ENCODE measurements at regions not wholly inside any gene's neighbourhood (a gene's known extent, or its start where the extent isn't known, plus 50 kb on each side); places are given as distances from the start of the nearest gene placed in this dataset.

- Histone ChIP-seq H3K9me3 (no peaks in the 10 kb centered on the region), H3K4me1 (no peaks in the 10 kb centered on the region), H3K27me3 (no peaks in the 10 kb centered on the region), H3K27ac (no peak overlapping the region), H3K36me3 (no peaks in the 10 kb centered on the region), H3K4me3 (no peak overlapping the region)
- no peak for ATAC-seq
- TF ChIP-seq POLR2AphosphoS5 (IDR thresholded peaks at IDR 0.05) (no peak), POLR2A (IDR thresholded peaks at IDR 0.05) (no peak), EP300 (IDR thresholded peaks at IDR 0.05) (no peak)
- TF ChIP-seq, protein P1, sequence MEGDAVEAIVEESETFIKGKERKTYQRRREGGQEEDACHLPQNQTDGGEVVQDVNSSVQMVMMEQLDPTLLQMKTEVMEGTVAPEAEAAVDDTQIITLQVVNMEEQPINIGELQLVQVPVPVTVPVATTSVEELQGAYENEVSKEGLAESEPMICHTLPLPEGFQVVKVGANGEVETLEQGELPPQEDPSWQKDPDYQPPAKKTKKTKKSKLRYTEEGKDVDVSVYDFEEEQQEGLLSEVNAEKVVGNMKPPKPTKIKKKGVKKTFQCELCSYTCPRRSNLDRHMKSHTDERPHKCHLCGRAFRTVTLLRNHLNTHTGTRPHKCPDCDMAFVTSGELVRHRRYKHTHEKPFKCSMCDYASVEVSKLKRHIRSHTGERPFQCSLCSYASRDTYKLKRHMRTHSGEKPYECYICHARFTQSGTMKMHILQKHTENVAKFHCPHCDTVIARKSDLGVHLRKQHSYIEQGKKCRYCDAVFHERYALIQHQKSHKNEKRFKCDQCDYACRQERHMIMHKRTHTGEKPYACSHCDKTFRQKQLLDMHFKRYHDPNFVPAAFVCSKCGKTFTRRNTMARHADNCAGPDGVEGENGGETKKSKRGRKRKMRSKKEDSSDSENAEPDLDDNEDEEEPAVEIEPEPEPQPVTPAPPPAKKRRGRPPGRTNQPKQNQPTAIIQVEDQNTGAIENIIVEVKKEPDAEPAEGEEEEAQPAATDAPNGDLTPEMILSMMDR (IDR thresholded peaks at IDR 0.05), result no peak
- WGBS, 2 donors (ENCODE audit: low coverage in 1 of 2), result 90 to 97% methylated on average over 3 of the region's 3 CpGs
Observed at GRCh38 chr1:70877343-70877742, 170.3 kb downstream of the PTGER3 start.

- no peak for ATAC-seq
- Histone ChIP-seq H3K4me1 (no peaks in the 10 kb centered on the region), H3K27me3 (no peaks in the 10 kb centered on the region), H3K4me3 (no peak overlapping the region), H3K27ac (no peak overlapping the region), H3K9me3 (no peaks in the 10 kb centered on the region), H3K36me3 (no peaks in the 10 kb centered on the region)
- TF ChIP-seq, protein P1 (IDR thresholded peaks at IDR 0.05), result no peak
- TF ChIP-seq POLR2A (IDR thresholded peaks at IDR 0.05) (no peak), POLR2AphosphoS5 (IDR thresholded peaks at IDR 0.05) (no peak), EP300 (IDR thresholded peaks at IDR 0.05) (no peak)
- WGBS, 2 donors (ENCODE audit: low coverage in 1 of 2), result 12 to 51% methylated on average over 3 of the region's 3 CpGs
Observed at GRCh38 chr1:70887936-70888335, 159.7 kb downstream of the PTGER3 start.

DNA sequence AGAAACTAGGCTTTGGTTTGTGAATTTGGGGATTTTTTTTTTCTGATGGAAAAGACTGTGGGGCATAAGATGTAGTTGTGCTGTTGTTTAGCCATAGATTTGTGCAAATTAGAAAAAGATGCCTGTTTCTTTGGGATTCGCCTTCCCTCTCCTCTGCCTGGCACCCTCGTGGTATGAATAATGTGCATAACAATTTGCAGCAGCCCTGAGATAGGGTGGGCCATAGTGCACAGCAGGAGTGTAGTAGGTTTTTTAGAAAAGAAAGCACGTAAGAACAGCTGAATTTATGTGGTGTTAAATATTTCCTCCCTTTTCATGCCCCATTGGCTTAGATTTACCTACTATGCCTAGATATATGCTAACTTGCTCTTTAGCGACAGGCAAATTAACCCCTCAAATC, 158.9 kb downstream of the PTGER3 start:
- Histone ChIP-seq H3K4me3 (no peak overlapping the region), H3K36me3 (no peaks in the 10 kb centered on the region), H3K27me3 (no peaks in the 10 kb centered on the region), H3K27ac (no peak overlapping the region), H3K9me3 (no peaks in the 10 kb centered on the region), H3K4me1 (no peaks in the 10 kb centered on the region)
- 83 to 87% methylated on average over 4 of the region's 4 CpGs for WGBS, 2 donors (ENCODE audit: low coverage in 1 of 2)
- no peak for ATAC-seq
- TF ChIP-seq, protein P1 (IDR thresholded peaks at IDR 0.05), result no peak
- TF ChIP-seq EP300 (IDR thresholded peaks at IDR 0.05) (no peak), POLR2AphosphoS5 (IDR thresholded peaks at IDR 0.05) (no peak), POLR2A (IDR thresholded peaks at IDR 0.05) (no peak)

- Histone ChIP-seq H3K4me3 (no peak overlapping the region), H3K4me1 (no peaks in the 10 kb centered on the region), H3K27ac (no peak overlapping the region), H3K36me3 (no peaks in the 10 kb centered on the region), H3K27me3 (no peaks in the 10 kb centered on the region), H3K9me3 (no peaks in the 10 kb centered on the region)
- WGBS, 2 donors (ENCODE audit: low coverage in 1 of 2), result 58 to 65% methylated on average over 2 of the region's 2 CpGs
- TF ChIP-seq POLR2AphosphoS5 (IDR thresholded peaks at IDR 0.05) (no peak), EP300 (IDR thresholded peaks at IDR 0.05) (no peak), POLR2A (IDR thresholded peaks at IDR 0.05) (no peak)
- TF ChIP-seq, protein P1 (IDR thresholded peaks at IDR 0.05), result no peak
- ATAC-seq, result no peak
Observed at GRCh38 chr1:70890408-70890807, 157.2 kb downstream of the PTGER3 start.

GRCh38 chr1:70891051-70891843, 156.4 kb downstream of the PTGER3 start:
- Histone ChIP-seq H3K27ac (no peak overlapping the region), H3K4me3 (no peak overlapping the region), H3K9me3 (no peaks in the 10 kb centered on the region), H3K36me3 (no peaks in the 10 kb centered on the region), H3K27me3 (no peaks in the 10 kb centered on the region), H3K4me1 (no peaks in the 10 kb centered on the region)
- TF ChIP-seq POLR2AphosphoS5 (IDR thresholded peaks at IDR 0.05), result no peak
- no peak for ATAC-seq

Data from gastroesophageal sphincter (tissue), 4 donors.